M059J (cell line): ENCODE measurements at regions not wholly inside any gene's neighbourhood (a gene's known extent, or its start where the extent isn't known, plus 50 kb on each side); places are given as distances from the start of the nearest gene placed in this dataset.
"Not testable (repeated sequence)": the region's sequence is repeated elsewhere in the genome, so short reads cannot be mapped to it uniquely, and the experiment has no call there.

Experiments used
- DNase-seq: peaks from one replicate; pipeline ENCODE4 v3.0.0-alpha.2; 2012; ENCODE audit warnings: low read depth

DNA sequence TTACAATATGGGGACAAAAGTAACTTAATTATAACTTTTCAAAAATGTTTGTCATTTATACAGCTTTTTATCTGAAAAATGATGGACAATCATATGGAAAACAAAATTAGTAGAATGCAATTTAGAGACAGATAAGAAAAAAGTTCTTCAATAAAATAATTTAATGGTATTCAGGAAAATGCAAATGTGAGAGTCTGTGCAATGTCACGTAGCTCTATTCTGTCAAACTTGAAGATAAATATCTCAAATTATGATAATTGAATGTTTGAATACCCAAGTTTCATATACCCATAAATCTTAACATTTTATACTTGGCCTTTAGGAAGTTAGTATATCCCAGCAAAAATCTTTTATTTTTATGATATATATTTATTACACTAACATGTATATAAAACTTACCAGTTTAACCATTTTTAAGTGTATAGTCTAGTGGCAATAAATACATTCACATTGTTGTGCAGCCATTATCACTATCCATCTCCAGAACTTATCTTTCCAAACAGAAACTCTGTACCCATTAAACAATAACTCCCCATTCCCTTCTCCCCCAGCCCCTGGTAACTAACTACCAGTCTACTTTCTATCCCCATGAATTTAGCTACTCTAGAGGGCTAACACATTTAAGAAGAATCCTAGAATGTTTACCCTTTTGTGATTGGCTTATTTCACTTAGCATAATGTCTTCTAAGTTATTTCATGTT, 311.5 kb downstream of the SOCS6 start:
- DNase-seq: no peak

DNA sequence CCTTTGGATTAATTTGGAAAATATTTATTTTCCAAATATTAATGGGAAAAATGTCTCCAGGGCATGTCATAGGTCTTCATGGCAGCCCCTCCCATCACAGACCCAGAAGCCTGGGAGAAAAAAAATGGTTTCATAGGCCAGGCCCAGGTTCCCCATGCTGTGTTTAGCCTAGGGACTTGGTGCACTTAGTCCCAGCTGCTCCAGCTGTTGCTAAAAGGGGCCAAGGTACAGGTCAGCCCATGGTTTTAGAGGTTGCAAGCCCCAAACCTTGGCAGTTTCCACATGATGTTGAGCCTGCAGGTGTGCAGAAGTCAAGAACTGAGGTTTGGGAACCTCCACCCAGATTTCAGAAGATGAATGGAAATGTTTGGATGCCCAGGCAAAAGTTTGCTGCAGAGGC, 309.6 kb downstream of the SOCS6 start:
- DNase-seq: no peak

DNA sequence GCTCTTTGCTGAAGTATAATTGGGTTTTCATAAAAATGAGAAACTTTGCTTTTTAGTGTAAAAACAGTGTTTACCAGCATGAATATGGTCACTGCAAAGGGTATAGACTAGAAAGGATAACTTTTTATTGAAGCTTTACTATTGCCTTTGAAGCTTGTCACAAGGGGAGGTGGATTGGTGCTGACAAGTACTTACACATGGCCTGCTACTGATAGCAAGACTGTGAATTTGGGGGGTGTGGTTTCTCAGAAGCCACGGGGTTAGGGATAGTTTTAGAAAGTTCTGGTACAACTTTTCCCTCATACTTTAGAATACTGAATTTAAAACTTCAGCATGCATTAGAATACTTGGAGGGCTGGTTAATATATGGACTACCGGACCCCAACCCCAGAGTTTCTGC, 294.1 kb downstream of the SOCS6 start:
- no peak for DNase-seq

DNA sequence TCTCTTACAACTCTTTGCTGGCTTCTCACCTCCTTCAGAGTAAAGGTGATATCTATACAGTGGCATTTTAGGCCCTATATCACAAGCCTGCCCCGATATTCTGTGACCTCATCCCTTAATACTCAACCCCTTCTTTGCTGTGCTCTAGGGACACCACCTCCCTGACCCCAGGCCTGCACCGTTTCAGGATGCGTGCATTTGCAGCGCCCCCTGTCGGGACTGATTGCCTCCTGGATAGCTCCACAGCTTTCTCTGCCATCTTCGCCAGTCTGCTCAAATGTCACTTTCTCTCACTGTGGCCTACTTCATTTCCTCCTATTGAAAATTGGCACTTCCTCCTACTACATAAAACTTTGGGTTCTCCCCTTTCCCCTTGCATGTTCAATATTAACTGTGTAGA, 289.6 kb downstream of the SOCS6 start:
- no peak for DNase-seq

DNA sequence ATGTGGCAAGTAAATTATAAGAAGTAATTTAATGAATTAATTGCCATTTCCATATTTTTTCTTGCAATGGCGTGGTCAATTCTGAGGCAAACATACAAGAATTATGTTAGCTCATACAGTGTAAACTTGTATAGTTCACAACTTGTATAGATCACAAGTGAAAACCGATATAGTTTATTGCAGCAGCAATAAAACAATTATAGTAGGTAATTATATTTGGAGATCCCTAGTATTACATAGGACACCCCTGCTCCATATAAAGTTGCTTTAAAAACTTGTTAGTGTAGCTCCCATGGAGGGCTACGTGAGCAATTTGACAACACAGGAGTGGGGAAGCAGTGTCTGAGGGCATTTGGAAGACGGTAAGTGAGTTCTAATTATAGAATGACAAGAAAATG, 288.2 kb downstream of the SOCS6 start:
- DNase-seq: no peak

DNA sequence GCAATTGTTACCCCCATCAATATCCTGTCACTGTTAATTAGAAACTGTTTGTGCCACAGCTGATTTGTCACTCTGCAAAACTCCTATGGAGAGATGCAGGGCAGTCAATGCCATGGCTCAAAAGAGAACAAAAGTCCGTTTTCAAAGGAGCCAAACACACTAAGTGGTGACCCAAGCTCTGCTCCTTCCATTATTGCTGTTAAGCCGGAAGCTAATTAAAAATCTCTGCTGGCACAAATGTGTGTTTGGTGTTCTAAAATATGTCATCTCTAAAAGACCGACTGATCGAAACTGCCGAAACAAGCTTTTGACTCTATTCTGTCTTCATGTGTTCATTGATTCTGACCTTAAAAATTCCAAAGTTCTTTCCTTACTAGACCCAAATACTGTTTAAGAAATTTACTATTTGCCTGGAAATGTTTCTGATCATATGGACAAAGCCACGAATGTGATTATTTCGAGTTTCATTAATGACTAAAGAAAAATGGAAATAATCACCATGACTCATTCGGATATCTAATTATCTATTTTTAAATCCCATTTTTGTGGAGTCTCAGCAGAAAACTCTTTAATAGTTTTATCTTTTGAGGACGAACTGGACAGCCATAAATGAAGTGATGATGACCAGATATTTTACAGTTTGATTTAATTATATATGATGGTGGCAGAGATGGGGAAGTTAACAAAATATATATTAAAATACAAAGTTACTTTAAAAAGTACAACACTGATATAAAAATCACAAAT, 287.6 kb downstream of the SOCS6 start:
- no peak for DNase-seq

DNA sequence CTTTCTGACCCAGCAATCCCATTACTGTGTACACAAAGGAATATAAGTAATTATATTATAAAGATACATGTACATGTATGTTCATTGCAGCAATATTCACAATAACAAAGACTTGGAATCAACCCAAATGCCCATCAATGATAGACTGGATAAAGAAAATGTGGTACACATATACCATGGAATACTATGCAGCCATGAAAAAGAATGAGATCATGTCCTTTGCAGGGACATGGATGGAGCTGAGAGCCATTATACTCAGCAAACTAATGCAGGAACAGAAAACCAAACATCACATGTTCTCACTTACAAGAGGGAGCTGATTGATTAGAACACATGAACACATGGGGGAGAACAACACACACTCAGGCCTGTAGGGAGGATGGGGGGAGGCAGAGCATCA, 286.1 kb downstream of the SOCS6 start:
- DNase-seq: not testable (repeated sequence)

DNA sequence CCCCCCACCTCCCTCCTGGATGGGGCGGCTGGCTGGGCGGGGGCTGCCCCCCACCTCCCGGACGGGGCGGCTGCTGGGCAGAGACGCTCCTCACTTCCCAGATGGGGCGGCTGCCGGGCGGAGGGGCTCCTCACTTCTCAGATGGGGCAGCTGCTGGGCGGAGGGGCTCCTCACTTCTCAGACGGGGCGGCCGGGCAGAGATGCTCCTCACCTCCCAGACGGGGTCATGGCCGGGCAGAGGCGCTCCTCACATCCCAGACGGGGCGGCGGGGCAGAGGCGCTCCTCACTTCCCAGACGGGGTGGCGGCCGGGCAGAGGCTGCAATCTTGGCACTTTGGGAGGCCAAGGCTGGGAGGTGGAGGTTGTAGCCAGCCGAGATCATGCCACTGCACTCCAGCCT, 280.8 kb downstream of the SOCS6 start:
- not testable (repeated sequence) for DNase-seq

DNA sequence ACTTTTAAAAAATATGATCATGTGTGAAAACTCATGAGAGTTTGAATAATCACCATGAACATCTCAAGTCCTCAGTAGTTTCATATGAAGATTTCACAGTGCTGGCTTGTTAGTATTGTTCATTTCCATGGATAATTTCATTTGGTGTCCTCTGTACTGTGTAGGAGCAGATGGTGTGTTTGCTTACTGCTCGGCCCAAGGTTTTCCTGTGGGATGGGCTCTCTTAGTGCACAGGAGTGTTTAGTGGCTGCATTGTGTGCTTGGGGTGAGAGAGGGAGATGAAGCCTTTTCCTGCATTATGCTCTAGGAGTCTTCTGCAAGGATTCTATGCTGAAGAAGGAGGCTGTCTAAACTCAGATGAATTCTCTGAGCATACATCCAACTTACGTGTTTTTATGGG, 270.6 kb downstream of the SOCS6 start:
- no peak for DNase-seq

DNA sequence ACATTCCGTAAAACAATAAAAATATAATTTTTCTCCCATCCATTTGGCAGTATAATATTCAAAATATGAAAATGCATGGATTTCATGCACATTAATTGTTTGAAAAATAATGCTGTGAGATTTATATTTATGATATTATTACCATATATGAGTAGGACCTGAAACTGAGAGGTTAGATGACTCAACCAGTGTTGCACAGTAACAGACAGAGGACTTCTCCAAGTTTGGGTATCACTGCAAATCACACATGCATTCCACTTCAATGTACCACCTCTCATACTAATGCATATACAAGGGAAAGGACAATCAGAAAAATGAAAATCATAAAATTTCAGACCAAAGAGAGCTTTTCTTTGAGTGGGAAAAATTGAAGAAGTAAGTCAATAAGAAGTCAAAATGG, 269.5 kb downstream of the SOCS6 start:
- DNase-seq: no peak

DNA sequence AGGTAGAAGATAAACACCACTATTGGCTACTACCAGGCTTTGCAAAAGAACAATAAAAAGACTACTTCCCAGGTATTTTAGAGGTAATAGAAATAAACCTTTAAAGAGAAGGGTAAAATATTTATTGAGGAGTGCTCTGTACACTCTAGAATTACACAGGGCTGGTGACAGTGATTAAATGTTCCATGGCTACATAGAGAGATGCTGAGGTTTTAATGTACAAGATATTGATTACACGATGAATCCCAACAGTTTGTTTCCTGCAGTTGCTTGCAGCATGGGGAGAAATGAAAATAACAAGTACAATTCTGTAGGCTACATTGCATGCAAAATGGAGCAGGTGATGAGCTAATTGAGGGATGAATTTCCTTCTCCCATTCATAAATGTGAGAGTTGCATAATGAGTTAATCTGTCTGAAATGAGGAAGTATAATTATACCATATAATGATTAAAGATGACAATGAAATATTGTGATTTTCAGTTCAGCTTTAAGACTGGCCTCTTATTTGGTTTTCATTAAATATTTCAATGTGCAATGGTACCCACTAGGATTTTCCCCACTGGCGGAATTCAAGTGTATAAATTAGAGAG, 266.1 kb downstream of the SOCS6 start:
- DNase-seq: no peak

DNA sequence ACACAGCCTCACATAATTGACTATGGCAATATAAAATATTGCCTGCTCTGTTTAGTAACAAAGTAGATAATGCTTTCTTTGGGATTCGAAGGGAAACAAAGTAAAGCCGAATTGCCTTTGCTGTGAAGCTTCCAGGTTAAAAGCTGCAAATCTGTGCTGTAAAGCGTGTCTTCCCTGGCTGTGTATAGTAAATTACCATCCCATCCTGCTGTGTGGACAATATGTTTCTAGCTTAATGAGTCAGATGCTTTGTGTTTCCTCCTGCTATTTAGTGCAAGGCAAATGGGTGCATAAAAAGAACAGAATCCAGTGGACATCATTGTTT, 265.1 kb downstream of the SOCS6 start:
- no peak for DNase-seq

DNA sequence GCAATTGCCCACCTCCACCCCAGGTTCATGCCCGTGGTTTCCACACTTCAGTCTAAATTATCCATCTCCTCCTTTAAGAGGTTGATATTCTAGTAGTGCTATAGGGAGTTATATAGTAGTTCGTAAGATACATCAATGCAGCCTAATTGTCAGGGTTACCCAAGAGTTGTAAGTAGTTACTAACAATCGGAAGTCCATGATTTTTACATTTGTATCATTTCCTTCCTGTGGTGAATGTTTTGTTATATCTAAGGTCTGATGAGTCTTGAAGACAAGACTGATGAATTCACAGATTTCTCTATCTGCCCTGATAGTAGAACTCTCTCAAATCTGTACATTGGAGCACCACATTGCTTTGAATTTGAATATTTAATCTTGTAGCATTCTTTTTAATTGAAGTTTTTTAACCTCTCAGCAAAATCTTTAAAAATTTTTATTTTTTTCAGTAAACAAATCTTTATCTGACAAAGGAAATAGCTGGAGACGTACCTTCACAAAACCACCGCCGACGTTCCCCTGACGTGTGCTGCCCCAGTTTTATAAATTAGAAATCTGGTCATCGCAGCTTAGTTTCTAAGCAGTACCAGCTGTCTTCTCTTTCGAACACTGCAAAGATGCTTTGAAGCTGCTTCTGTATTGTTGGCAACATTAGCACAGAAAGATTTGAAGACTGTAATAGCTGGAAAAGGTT, 264.5 kb downstream of the SOCS6 start:
- DNase-seq: no peak

DNA sequence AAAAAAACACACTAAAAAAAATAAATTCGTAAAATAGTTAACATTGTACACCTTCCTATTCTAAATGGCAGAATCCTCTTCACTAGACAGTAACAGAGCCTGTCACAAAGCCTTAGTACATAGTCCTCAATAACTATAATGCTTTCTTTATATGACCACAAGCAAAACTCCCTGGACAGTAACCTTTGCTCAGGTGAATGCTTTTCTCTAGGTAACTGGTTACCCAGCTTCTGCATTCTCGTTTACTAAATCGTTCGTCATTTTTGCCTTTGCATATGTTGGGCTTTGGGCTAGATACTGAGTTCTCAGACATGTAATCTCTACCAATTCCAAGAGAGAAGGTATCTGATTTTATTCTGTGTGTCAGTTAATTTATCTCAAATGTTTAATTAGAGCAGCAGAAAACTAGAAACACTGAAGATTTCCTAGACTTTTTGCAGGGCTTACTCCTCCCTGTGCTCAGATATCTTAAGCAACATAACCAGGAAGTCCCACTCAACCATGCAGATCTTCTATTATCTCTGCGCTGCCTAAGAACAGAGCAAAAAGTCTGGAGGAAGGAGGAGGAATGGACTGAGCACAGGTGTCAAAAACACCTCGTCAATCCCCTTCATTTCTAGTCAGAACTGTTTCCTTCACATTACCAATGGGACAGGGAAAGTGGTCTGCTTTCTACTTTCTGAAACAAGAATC, 247.7 kb downstream of the SOCS6 start:
- DNase-seq: no peak

DNA sequence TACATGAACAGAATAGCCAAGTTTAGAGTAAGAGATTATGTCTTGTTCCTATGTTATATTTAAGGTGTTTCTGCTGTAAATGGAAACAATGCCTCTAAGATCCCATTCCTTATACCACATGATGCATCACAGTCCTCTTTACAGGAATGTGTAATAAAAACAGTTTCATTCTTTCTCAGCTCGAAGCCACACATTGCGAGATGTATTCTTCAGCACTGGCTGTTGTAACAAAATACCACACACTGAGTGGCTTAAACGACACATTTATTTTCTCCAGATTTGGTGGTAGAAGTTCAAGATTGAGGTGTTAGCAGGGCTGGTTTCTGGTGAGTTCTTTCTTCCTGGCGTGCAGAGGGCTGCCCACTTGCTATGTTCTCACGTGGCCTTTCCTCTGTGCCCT, 246.2 kb downstream of the SOCS6 start:
- no peak for DNase-seq

DNA sequence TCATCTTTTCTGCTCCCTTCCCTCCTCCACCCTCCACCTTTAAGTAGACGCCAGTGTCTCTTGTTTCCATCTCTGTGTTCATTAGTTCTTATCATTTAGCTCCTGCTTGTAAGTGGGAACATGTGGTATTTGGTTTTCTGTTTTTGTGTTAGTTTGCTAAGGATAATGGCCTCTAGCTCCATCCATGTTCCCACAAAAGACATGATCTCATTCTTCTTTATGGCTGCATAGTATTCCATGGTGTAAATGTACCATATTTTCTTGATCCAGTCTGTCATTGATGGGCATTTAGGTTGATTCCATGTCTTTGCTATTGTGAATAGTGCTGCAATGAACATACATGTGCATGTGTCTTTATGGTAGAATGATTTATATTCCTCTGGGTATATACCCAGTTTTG, 236.5 kb downstream of the SOCS6 start:
- not testable (repeated sequence) for DNase-seq

DNA sequence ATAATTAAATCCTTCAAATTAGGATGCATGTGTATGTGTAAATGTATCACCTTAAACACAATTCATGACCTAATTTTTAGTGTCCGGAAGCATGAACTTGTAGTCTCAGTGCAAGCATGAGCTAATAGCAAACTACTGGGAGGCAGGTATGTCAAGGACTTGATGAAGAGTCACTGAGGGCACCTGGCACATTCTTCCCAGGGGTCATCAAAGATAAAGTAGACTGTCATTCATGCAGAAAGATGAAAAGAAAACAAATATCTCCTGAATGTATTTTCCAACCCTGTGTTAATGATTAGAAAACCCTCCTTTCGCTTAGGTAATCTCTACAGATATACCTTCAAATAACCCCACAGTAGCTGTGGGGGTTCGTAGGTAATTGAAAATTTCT, 234.9 kb downstream of the SOCS6 start:
- DNase-seq: no peak

DNA sequence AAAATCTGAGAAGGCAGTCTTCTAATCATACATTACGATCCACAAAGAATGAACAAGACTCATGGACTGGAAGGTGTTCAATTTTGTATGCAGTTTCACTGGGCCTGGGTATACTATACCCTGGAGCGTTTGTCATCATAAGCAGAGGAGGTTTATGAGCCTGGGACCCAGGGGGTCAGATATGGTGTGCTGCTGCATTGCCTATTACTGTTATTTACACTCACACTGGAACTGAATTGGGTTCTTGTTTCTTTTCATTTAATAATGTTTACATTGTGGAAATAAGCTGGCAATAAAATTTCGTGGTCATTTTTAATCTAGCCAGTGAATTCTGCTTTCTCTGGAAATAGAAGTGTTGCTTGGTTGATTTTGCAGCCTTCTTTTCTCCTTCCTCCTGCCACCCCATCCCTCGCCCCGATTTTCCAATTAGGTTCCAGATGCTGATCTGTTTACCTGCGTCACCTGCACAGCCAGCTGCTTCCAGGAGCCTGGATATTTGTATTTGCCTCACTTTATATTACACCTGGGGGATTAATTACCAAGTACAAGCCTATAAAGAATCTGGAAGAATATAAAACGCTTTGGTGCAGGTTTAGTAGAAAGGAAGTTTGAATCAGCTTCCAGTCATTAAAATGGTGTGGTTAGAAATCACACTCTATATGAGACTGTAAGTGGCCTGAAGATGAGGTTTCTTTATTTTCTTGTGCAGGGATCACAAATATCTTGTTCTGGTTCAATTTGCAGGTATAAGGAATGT, 234.4 kb downstream of the SOCS6 start:
- DNase-seq: no peak

DNA sequence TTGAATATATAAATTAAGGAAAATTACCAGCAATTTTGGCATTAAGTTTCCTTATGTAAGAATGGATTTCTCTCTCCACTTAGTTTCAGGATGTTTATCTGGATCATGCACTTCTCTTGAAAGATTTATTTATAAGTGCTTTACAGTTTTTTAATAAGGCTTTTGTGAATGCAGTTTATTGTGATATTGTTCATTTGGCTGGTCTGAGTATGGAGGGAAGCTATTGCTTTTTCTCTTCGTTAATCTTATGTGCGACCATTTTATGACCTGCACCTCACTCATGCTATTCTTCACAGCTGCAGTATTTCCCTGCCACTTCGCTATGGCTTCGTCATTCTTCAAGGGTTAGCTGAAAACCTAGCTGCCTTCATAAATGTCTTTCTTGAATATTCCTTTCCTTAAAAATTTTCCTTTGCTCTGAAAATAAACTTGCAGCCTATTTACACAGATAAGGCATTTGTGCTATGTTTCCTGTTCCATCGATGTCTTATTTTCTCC, 233.4 kb downstream of the SOCS6 start:
- DNase-seq: no peak

DNA sequence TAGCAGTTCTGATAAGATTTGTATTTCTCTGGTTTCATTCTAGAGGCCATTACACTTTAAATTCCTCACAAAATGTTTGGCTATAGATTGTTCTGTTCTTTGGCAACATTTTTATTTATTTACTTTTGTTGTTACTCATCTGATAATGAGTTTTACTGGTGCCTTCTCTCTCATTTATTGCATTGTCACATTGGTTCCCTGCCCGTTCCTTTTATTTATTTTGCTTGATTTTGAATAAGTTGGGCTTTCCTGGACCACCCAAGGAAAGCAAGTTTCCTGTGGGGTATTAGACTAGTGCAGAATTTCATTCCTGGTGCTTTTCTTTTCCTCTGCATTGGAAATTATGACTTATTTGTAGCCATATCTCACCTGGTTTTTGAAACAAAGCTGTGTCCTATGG, 232.0 kb downstream of the SOCS6 start:
- no peak for DNase-seq

DNA sequence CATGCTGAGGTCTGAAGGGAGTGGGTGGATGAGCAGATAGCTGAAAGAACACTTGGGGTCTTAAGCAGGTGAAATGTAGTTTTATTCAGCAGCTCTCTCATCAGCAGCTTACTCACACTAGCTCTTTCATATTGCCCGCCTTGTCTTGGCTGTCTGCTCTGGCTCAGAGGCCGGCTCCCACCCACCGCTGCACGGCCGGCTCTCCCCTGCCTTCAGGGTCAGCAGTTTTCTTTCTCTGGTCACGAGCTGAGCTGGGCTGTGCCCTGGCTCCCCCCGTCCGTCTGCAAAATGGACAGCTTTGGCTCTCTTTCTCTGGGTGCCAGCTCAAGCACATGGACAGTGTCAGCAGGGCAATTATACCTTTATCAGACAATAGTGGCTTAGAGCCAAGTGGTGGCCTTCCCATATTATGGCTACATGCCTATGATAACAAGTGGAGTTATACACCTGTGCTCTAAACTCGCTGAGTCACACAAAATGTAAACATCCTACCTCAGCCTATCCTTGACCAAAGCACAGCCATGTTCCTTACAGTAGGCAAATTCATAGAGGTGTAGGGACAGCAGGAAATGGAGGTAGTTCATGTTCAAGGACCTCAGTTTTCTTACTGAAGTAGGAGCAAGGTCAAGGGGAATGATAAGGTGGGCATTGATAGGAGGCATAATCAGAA, 224.8 kb downstream of the SOCS6 start:
- DNase-seq: no peak
